ENCODE measurements at regions not wholly inside any gene's neighbourhood (a gene's known extent, or its start where the extent isn't known, plus 50 kb on each side); places are given as distances from the start of the nearest gene placed in this dataset.

DNA sequence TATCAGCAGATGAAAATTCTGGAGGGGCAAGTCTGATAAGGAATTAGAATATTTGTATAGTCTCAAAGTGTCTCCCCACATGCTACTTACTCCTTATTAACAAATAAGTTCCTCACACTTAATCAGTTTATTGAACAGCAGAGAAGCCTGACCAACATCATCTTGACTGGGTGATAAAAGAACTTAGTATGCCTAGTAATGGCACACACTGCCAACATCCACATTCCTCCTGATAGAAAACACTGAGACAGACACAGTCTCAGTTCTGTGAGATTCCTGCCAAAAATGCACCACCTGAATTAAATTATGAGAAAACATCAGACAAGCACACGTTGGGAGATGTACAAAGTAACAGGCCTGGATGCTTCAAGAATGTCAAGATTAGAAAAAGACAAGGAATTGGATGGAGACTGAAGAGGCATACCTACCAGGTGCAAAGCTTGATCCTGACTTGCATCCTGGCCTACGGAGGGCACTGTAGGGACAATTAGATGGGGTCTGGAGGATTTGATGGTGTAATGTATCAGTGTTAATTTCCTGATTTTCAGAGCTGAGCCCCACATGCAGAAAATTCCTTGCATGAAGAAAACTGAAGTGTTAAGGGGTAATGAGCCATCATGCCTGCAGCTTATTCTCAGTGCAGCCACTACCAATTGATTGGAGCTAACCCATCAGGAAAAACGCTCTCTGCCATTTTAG is 200.4 kb upstream of the SH3BP4 start:
- no peak for TF ChIP-seq EZH2 (IDR thresholded peaks at IDR 0.05)
- TF ChIP-seq FOXP2 (optimal IDR thresholded peaks at IDR 0.05; ENCODE audit: control extremely low read depth, extremely low read length, insufficient read depth) = no peak
- no peak for TF ChIP-seq POLR2AphosphoS5 (IDR thresholded peaks at IDR 0.05; ENCODE audit: borderline replicate concordance, low read depth, low read length)
